Muscle layer of colon (tissue), 2 donors: ENCODE measurements at regions not wholly inside any gene's neighbourhood (a gene's known extent, or its start where the extent isn't known, plus 50 kb on each side); places are given as distances from the start of the nearest gene placed in this dataset.

Source experiments
- H3K27ac ChIP-seq: one replicate; pipeline ENCODE4 v1.7.0; 2013; ENCODE audit warnings: low read depth, mild to moderate bottlenecking, low read length, moderate library complexity
- H3K27me3 ChIP-seq, 2 donors: one replicate each; pipeline ENCODE4 v1.7.0; 2013; ENCODE audit warnings: low read length in 2 of 2, mild to moderate bottlenecking in 2 of 2; ENCODE audit not compliant: insufficient read depth in 2 of 2, control insufficient read depth in 1 of 2
- H3K36me3 ChIP-seq: one replicate; pipeline ENCODE4 v1.7.0; 2013; ENCODE audit warnings: mild to moderate bottlenecking, low read length; ENCODE audit not compliant: insufficient read depth
- H3K4me1 ChIP-seq: one replicate; pipeline ENCODE4 v1.7.0; 2013; ENCODE audit warnings: mild to moderate bottlenecking, low read length; ENCODE audit not compliant: insufficient read depth
- H3K4me3 ChIP-seq, 2 donors: one replicate each; pipeline ENCODE4 v1.7.0; 2013; ENCODE audit warnings: low read length in 2 of 2, low read depth in 1 of 2, mild to moderate bottlenecking in 1 of 2, moderate library complexity in 1 of 2
- H3K9ac ChIP-seq: one replicate; pipeline ENCODE4 v1.7.0; 2013; ENCODE audit warnings: low read length
- H3K9me3 ChIP-seq: one replicate; pipeline ENCODE4 v1.7.0; 2013; ENCODE audit warnings: mild to moderate bottlenecking, low read length
- donor health status: abdominal sarcoma.
- donor health status: Adenocarcinoma of cecum.

GRCh38 chr12:86312232-86312631 is 56.0 kb upstream of the MGAT4C start:
- Histone ChIP-seq H3K4me3 (no peak overlapping the region), H3K9me3 (no peaks in the 10 kb centered on the region), H3K27me3 (no peaks in the 10 kb centered on the region), H3K27ac (no peak overlapping the region), H3K36me3 (no peaks in the 10 kb centered on the region), H3K4me1 (no peaks in the 10 kb centered on the region), H3K9ac (no peak overlapping the region)
